ENCODE measurements at regions not wholly inside any gene's neighbourhood (a gene's known extent, or its start where the extent isn't known, plus 50 kb on each side); places are given as distances from the start of the nearest gene placed in this dataset.
"Not testable (repeated sequence)": the region's sequence is repeated elsewhere in the genome, so short reads cannot be mapped to it uniquely, and the experiment has no call there.

DNA sequence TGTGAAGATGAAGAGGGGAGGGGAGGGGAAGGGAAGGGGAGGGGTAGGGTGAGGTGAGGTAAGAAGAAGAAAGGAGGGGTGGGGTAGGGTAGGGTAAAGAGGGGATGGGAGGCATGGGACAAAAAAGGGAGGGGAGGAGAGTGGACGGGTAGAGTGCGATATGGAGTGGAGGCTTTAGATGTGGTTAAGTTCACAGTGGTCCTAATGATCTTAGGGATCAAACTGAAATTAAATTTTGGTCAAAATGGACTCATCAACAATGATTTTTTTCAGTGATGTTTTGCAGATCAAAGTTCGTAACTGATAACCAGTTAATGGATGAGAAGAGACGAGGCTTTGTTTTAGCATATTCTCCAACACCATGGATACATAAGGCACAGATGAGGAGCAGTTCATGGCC, 513.9 kb upstream of the ACVR2A start:
- Mint-ChIP-seq H3K27me3 (no peaks in the 10 kb centered on the region), H3K4me3 (no peak overlapping the region), H3K27ac (peak overlapping the region in 1 of 2 donors; percentile 19), H3K4me1 (peaks cover 7% of the 10 kb centered on the region), H3K9me3 (no peaks in the 10 kb centered on the region)
- ATAC-seq (no peak), DNase-seq (no peak)

DNA sequence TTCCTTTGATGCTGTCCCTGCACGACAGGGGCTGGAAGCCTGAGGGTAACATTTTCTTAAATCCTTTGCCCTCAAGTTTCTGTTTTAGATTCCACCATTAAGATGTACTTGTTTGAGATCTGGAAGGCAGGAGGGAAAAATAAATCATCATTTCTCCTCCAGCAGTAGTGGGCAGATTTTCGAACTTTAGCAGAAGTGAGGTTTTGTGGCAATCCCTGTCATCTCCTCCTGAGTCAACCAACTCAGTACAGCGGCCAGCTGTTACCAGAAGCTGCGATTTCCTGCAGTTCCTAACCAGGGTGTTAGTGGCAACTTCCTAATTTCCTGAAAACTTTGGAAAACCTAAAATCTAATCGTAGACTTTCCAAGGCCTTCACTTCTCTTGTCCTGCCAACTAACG, 517.2 kb upstream of the ACVR2A start:
- Mint-ChIP-seq H3K9me3 (no peaks in the 10 kb centered on the region), H3K27ac (no peak overlapping the region), H3K4me1 (peaks cover 7% of the 10 kb centered on the region), H3K4me3 (no peak overlapping the region), H3K27me3 (no peaks in the 10 kb centered on the region)
- DNase-seq (no peak), ATAC-seq (peak; percentile 58)

DNA sequence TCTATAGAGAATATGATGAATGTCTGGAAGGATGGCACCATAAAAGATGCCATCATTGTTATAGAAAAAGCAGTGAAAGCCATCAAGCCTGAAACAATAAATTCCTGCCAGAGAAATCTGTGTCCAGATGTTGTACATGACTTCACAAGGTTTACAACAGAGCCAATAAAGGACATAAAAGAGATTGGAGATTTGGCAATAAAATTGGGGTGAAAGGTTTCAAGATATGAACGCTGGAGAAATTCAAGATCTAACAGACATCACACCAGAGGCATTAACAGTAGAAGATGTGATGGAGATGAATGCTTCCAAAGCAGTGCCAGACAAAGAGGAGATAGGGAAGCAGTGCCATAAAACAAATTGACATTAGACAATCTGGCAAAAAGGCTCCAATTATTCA, 518.8 kb upstream of the ACVR2A start:
- H3K4me1 Mint-ChIP-seq: peaks cover 7% of the 10 kb centered on the region
- no peak overlapping the region for H3K4me3 Mint-ChIP-seq
- DNase-seq: no peak
- no peak for ATAC-seq
- H3K27ac Mint-ChIP-seq: no peak overlapping the region
- H3K9me3 Mint-ChIP-seq: peaks cover 0 to 2% of the 10 kb centered on the region in 2 donors
- no peaks in the 10 kb centered on the region for H3K27me3 Mint-ChIP-seq

DNA sequence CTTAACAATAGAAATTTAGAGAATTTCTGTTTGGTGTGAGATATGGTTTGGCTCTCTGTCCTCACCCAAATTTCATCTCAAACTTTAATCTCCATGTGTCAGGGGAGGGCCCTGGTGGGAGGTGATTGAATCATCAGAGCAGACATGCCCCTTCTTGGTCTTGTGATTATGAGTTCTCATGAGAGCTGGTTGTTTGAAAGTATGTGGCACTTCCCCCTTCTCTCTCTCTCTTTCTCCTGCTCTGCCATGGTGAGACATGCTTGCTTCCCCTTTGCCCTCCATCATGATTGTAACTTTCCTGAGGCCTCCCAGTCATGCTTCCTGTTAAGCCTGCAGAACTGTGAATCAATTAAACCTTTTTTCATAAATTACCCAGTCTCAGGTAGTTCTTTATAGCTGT, 524.7 kb upstream of the ACVR2A start:
- H3K4me3 Mint-ChIP-seq: no peak overlapping the region
- no peak for ATAC-seq
- no peak overlapping the region for H3K27ac Mint-ChIP-seq
- H3K9me3 Mint-ChIP-seq: peaks cover 8 to 39% of the 10 kb centered on the region in 2 donors
- H3K27me3 Mint-ChIP-seq: no peaks in the 10 kb centered on the region
- no peak for DNase-seq
- no peaks in the 10 kb centered on the region for H3K4me1 Mint-ChIP-seq

DNA sequence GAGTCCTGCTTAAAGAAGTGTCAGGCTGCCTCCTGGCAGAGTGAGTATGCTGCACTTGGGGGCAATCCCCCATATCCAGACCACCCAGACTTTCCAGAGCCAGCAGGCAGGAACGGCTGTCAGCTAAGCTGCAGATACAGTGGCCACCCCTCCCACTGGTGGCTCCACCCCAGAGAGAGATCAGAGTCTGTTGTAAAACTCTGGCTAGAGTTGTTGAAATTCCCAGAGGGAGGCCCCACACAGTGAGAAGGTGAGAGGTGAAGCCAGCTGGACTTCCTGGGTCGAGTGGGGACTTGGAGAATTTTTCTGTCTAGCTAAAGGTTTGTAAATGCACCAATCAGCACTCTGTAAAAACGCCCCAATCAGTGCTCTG, 533.8 kb upstream of the ACVR2A start:
- Mint-ChIP-seq H3K4me3 (no peak overlapping the region), H3K4me1 (no peaks in the 10 kb centered on the region)

DNA sequence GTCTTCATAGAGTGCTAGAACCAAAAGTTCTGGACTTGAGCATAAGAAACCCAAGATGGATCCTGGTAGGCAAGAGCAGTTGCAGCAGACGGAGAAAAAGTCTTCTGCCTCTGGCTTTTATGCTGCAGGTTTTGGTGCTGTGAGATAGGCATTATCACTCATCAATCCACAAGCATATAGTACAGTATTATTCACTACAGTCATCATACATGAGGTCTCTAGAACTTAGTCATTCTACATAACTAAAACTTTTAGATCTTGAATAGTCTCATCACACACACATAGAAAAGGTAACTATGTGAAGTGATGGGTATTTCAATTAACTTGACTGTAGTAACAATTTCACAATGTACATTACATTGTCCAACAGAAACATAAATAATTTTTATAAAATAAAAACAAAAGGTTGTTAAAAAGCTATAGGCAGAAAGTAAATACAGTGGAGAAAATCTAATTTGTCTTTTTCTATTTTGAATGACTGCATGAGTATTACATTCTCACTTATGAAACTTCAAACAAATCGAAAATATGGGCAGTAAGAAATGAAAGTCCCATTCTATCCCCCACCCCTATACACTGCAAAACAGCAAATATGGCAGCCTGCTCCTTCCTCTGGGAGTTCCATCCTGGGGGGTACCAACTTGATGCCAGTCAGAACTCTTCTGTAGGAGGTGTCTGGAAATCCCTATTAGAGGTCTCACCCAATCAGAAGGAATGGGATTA, 534.3 kb upstream of the ACVR2A start:
- DNase-seq (no peak), ATAC-seq (no peak)
- Mint-ChIP-seq H3K4me3 (no peak overlapping the region), H3K27ac (no peak overlapping the region), H3K4me1 (no peaks in the 10 kb centered on the region), H3K27me3 (no peaks in the 10 kb centered on the region), H3K9me3 (no peaks in the 10 kb centered on the region)

More for the DNA sequence above, 533.8 kb upstream of the ACVR2A start:
- ATAC-seq (no peak), DNase-seq (no peak)
- no peaks in the 10 kb centered on the region for H3K27me3 Mint-ChIP-seq
- no peaks in the 10 kb centered on the region for H3K9me3 Mint-ChIP-seq
- H3K27ac Mint-ChIP-seq: no peak overlapping the region

DNA sequence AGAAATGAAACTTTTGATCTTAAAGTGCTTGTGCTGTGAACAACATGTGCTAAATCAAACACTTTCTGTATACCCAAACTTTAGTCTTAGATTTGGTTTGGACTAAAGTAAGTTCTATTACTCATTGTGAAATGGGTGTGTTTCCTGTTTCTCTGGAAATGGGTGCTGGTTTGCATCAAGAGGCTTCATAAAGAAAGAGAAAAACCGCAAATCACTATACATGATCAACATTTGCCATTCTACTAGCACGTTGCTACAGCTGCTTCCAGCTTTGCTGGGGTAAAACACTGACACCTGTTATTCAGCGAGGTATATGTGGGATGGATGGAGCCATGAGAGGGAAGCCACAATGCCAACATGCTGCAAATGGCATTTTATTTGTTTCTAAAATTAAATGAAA, 547.0 kb upstream of the ACVR2A start:
- DNase-seq: peak in 1 of 2 donors; percentile 3
- Mint-ChIP-seq H3K4me3 (no peak overlapping the region), H3K27ac (peak overlapping the region; percentile 77 to 82), H3K27me3 (peaks cover 8% of the 10 kb centered on the region), H3K9me3 (peaks cover 4 to 8% of the 10 kb centered on the region in 2 donors), H3K4me1 (peaks cover 10% of the 10 kb centered on the region)
- ATAC-seq: peak; percentile 74

DNA sequence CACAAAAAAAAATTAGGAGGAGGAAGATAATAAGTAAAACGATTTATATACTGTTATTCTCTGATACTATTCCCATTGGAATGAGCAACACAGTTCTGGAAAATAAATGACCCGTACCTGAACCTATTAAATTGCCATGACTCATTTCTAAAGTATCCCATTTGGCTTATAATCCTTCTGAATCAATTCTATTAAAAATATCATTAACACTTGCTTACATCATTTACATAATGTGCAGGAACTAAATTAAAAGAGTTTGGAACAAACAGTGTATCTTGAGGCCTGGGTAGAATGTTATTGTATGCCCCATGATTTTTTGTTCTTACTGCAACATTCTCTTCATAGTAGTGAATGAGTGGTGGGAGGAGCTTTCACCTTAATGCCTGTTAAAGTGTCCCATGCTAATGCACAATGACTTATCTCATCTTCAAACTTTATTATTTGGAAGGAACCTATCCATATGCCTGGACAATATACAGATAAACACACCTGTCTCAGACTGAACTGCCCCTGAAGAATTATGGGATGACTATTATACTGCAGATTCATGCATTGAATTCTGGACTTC, 549.9 kb upstream of the ACVR2A start:
- DNase-seq (no peak), ATAC-seq (no peak)
- no peak overlapping the region for H3K27ac Mint-ChIP-seq
- peaks cover 8% of the 10 kb centered on the region for H3K27me3 Mint-ChIP-seq
- H3K9me3 Mint-ChIP-seq: peaks cover 4 to 8% of the 10 kb centered on the region in 2 donors
- H3K4me3 Mint-ChIP-seq: no peak overlapping the region
- peaks cover 10% of the 10 kb centered on the region for H3K4me1 Mint-ChIP-seq

DNA sequence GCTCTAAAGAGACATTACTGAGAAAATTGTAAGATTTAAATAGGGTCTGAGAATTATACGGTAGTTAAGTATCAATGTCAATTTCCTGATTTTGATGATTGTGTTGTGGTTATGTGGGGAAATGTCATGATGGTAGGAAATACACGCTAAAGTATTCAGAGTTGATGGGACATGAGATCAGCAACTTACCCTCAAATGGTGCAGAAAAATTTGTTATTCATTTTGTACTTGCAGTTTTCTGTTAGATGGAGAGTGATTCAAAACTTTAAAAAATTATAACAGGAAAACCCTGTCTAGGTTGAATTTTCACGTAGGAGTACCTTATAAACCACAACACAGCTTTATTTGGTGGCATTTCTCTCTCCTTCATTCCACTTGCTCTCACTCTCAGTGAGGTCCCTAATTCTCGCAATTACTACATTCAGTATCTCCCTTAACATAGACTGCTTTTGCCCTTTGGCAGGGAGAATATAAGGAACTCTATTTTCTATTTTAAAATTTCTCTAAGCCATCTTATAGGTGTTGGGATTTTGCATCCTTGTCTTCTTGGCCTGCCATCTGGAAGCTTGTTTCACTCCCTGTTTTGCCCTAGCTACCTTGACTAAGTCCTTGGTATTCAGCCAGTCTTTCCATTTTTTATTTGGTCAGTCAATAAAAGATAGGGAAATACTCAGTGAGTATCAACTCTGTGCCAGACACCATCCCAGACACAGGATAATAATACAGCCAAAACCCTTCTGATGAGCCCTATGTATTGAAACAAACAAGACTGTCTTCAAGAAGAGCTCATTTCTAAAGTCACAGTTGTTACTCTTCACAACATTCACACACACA, 550.6 kb upstream of the ACVR2A start:
- ATAC-seq (peak; percentile 47), DNase-seq (no peak)
- Mint-ChIP-seq H3K9me3 (peaks cover 4 to 8% of the 10 kb centered on the region in 2 donors), H3K4me3 (no peak overlapping the region), H3K27me3 (peaks cover 8% of the 10 kb centered on the region), H3K4me1 (peaks cover 10% of the 10 kb centered on the region), H3K27ac (no peak overlapping the region)

DNA sequence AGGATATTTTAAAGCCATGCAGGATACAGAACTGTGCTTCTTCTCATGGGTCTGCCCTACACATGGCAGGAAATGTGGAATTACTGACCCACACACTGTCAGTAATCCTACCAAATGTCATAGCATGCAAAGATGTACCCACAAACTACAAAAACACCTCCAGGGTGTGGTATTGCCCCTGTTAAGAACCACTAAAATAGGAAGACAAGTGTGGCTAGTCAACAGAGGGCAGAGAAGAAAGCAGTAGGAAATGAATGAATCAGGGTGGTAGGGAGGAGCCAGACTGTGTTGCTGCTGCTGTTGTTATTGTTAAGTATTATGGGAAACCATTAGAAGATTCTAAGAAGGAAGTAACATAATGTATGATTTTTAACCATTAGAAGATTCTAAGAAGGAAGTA, 556.7 kb upstream of the ACVR2A start:
- ATAC-seq (peak; percentile 88), DNase-seq (no peak)
- peaks cover 0 to 4% of the 10 kb centered on the region in 2 donors for H3K9me3 Mint-ChIP-seq
- no peaks in the 10 kb centered on the region for H3K27me3 Mint-ChIP-seq
- no peaks in the 10 kb centered on the region for H3K4me1 Mint-ChIP-seq
- H3K27ac Mint-ChIP-seq: no peak overlapping the region
- no peak overlapping the region for H3K4me3 Mint-ChIP-seq

DNA sequence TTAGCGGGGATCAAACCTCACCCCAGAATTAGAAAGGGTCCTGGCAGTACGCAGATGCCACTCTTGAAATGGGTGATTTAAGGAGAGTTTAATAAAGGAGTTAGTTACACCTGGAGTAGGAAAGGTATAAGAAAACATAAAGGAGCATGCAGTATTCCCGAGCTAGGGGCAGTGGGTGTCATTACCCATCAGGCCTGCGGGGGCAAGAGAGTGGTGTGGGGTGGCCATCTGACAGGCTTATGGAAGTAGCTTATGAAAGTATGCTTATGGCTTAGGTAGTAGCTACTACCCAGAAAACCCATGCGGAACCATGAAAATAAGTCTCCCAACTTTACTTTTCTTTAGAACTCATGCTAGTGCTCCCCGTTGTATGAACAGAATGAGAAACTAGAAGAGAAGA, 568.9 kb upstream of the ACVR2A start:
- H3K27me3 Mint-ChIP-seq: no peaks in the 10 kb centered on the region
- H3K4me3 Mint-ChIP-seq: no peak overlapping the region
- DNase-seq (no peak), ATAC-seq (no peak)
- H3K27ac Mint-ChIP-seq: no peak overlapping the region
- peaks cover 0 to 4% of the 10 kb centered on the region in 2 donors for H3K9me3 Mint-ChIP-seq
- H3K4me1 Mint-ChIP-seq: no peaks in the 10 kb centered on the region

DNA sequence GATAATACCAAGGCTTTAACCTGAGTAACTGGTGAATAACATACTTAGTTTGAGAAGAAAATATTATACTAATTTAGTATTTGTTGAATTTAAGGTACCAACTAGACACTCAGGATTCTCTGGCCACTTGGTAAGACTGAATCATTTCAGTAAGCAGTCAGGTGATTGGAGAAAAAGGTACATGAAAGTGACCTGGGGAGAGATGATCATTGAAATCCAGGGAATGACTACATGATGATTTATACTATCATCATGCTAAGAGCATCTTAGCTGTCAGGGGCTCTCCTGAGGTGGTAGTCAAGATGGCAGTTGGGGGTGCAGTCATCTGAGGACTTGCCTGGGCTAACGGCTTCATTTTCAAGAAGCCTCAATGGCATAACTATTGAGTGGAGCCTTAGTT, 571.2 kb upstream of the ACVR2A start:
- ATAC-seq (no peak), DNase-seq (no peak)
- H3K27ac Mint-ChIP-seq: no peak overlapping the region
- no peaks in the 10 kb centered on the region for H3K4me1 Mint-ChIP-seq
- peaks cover 17 to 21% of the 10 kb centered on the region in 2 donors for H3K9me3 Mint-ChIP-seq
- H3K27me3 Mint-ChIP-seq: no peaks in the 10 kb centered on the region
- H3K4me3 Mint-ChIP-seq: no peak overlapping the region

DNA sequence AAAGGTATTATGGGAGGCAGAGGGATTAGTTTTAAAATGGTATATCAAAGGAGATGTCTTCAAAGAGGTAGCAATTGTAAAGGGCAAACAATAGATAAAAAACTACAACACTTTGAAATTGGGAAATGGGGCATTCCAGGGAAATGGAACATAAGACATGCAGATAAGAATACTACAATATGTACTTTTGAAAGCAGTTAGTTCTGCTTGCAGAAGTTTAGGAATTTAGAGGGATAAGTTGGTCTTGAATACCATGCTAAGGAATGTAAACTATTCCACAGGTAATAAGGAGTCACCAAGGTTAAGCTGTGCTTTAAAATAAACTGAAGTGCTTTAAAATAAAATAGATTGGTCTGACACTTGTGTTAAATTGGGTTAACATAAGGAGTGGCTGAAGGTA, 571.7 kb upstream of the ACVR2A start:
- Mint-ChIP-seq H3K4me1 (no peaks in the 10 kb centered on the region), H3K9me3 (peaks cover 17 to 26% of the 10 kb centered on the region in 2 donors), H3K27me3 (no peaks in the 10 kb centered on the region), H3K27ac (no peak overlapping the region), H3K4me3 (no peak overlapping the region)
- no peak for DNase-seq
- ATAC-seq: no peak

DNA sequence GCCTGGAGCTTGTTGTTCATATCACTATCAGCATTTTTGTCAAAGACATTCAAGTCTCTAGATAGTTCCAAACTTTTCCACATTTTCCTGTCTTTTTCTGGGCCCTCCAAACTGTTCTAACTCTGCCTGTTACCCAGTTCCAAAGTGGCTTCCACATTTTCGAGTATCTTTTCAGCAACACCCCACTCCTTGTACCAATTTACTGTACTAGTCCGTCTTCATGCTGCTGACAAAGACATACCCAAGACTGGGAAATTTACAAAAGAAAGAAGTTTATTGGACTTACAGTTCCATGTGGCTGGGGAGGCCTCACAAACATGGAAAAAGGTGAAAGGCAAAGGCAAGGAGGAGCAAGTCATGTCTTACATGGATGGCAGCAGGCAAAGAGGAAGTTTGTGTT, 575.2 kb upstream of the ACVR2A start:
- peaks cover 19 to 36% of the 10 kb centered on the region in 2 donors for H3K9me3 Mint-ChIP-seq
- not testable (repeated sequence) for H3K4me1 Mint-ChIP-seq, DNase-seq, H3K27me3 Mint-ChIP-seq, H3K27ac Mint-ChIP-seq, H3K4me3 Mint-ChIP-seq, ATAC-seq

DNA sequence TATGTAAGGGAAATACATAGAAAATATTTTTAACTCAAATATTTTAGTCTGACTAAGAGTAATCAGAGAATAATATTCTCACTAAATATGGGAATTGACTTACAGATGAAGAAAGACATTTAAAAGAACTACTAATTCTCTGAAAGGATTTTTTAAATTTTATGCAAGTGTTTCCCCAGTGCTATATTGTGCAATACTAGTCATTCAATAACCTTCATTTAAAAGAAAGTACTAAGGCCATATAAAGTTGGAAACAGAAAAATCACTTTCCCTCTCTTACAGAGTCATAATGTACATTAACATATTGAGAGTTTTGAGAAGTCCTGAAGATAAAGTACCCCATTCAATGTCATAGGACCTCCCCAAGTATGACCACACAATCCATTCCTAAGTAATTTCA, 584.6 kb upstream of the ACVR2A start:
- no peak overlapping the region for H3K4me3 Mint-ChIP-seq
- no peak overlapping the region for H3K27ac Mint-ChIP-seq
- H3K27me3 Mint-ChIP-seq: peaks cover 2% of the 10 kb centered on the region
- DNase-seq (no peak), ATAC-seq (no peak)
- H3K9me3 Mint-ChIP-seq: peaks cover 5 to 15% of the 10 kb centered on the region in 2 donors
- no peaks in the 10 kb centered on the region for H3K4me1 Mint-ChIP-seq

DNA sequence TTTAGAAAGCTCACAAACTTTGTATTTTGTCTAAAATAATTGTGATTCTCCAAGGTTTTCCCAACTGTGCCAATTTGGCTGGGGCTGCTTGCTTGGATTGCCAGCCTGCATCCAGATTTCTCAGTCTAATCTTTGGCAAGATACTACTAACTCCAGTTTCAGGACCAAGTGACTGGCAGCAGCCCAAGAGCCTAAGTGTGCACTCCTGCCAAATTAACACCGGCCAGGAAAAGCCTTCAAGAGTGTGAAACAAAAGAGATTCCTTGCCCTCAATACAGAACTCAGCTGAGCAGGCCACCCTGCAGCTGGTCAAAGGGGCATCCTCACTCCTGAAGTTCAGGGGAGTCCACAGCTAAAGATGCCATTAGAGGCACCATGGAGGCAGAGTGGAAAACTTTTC, 589.0 kb upstream of the ACVR2A start:
- H3K4me1 Mint-ChIP-seq: no peaks in the 10 kb centered on the region
- H3K9me3 Mint-ChIP-seq: peaks cover 0 to 8% of the 10 kb centered on the region in 2 donors
- DNase-seq (no peak), ATAC-seq (no peak)
- H3K4me3 Mint-ChIP-seq: no peak overlapping the region
- H3K27ac Mint-ChIP-seq: no peak overlapping the region
- H3K27me3 Mint-ChIP-seq: peaks cover 7% of the 10 kb centered on the region
